ENCODE measurements at regions not wholly inside any gene's neighbourhood (a gene's known extent, or its start where the extent isn't known, plus 50 kb on each side); places are given as distances from the start of the nearest gene placed in this dataset.

DNA sequence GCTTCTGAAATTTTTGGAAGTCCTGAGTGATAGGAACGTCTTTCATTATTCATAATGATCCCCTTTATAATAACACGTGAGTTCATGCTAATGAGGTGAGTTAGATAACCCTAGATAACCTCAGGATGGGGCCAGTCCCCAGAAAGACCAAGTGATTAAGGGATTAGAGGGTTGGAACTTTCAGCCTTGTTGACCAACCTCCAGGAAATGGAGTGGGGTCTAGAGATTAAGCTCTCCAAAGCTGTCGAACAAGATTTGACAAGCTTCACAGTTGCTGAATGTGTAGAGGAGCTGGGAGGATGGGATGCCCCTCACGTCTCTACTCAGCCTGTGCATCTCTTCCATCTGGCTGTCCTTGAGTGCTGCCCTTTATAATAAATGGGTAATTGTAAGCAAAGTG lies 107.1 kb downstream of the ZMAT3 start:
- Histone ChIP-seq H3K9ac (ENCODE audit: low read depth in 1 of 2, low read length in 2 of 2) (no peak overlapping the region), H3K4me1 (ENCODE audit: control insufficient read depth in 4 of 4, insufficient read depth in 4 of 4, low read length in 3 of 4) (peaks cover 0 to 2% (median 0%) of the 10 kb centered on the region in 4 donors), H3K27ac (ENCODE audit: low read depth in 1 of 2, low read length in 2 of 2) (no peak overlapping the region), H3K36me3 (ENCODE audit: control insufficient read depth in 4 of 4, insufficient read depth in 3 of 4, low read depth in 1 of 4, low read length in 3 of 4) (no peaks in the 10 kb centered on the region), H3K9me3 (ENCODE audit: control insufficient read depth in 4 of 4, low read length in 3 of 4) (no peaks in the 10 kb centered on the region), H3K27me3 (ENCODE audit: control insufficient read depth in 4 of 4, insufficient read depth in 4 of 4, low read length in 3 of 4) (no peaks in the 10 kb centered on the region), H3K4me3 (ENCODE audit: low read depth in 1 of 3, low read length in 3 of 3) (no peak overlapping the region)
- no peak for DNase-seq (ENCODE audit: low spot score)
- 35% methylated on average over 4 of the region's 4 CpGs for WGBS
- TF ChIP-seq NR2F2 (IDR thresholded peaks at IDR 0.05) (no peak), CTCF (IDR thresholded peaks at IDR 0.05; ENCODE audit: low read depth, low read length, missing input control) (no peak), FOXA2 (IDR thresholded peaks at IDR 0.05) (no peak), RAD21 (IDR thresholded peaks at IDR 0.05) (no peak), JUND (IDR thresholded peaks at IDR 0.05) (no peak), HNF4A (conservative IDR thresholded peaks at IDR 0.05) (no peak), YY1 (IDR thresholded peaks at IDR 0.05) (no peak), GABPA (IDR thresholded peaks at IDR 0.05 in 1 of 2, conservative IDR thresholded peaks at IDR 0.05 in 1 of 2) (no peak), FOXA1 (IDR thresholded peaks at IDR 0.05) (no peak), HNF4G (IDR thresholded peaks at IDR 0.05) (no peak)
- TF ChIP-seq, protein P1, sequence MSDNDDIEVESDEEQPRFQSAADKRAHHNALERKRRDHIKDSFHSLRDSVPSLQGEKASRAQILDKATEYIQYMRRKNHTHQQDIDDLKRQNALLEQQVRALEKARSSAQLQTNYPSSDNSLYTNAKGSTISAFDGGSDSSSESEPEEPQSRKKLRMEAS (IDR thresholded peaks at IDR 0.05): no peak

DNA sequence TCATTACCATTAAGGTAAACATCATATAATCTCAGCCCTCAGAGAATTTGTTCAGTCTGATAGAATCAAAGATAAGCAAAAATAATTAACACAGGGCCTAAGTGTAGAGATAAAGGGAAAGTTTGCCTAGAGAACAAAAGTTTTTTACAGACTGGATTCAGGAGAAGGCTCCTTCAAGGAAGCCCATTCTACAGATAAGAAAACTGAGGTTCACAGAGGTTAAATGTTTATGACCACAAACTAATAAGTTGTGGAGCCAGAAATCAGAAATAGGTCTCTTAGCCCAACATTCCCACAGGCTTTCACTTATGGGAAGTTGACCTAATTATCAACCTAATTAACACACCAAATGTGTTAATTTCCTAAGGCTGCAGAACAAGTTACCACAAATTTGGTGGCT lies 110.7 kb downstream of the ZMAT3 start:
- DNase-seq (ENCODE audit: low spot score): no peak
- Histone ChIP-seq H3K27me3 (ENCODE audit: control insufficient read depth in 4 of 4, insufficient read depth in 4 of 4, low read length in 3 of 4) (no peaks in the 10 kb centered on the region), H3K36me3 (ENCODE audit: control insufficient read depth in 4 of 4, insufficient read depth in 3 of 4, low read depth in 1 of 4, low read length in 3 of 4) (no peaks in the 10 kb centered on the region), H3K9me3 (ENCODE audit: control insufficient read depth in 4 of 4, low read length in 3 of 4) (no peaks in the 10 kb centered on the region), H3K9ac (ENCODE audit: low read depth in 1 of 2, low read length in 2 of 2) (no peak overlapping the region), H3K4me3 (ENCODE audit: low read depth in 1 of 3, low read length in 3 of 3) (no peak overlapping the region), H3K27ac (ENCODE audit: low read depth in 1 of 2, low read length in 2 of 2) (no peak overlapping the region), H3K4me1 (ENCODE audit: control insufficient read depth in 4 of 4, insufficient read depth in 4 of 4, low read length in 3 of 4) (no peaks in the 10 kb centered on the region)
- TF ChIP-seq EGR1 (IDR thresholded peaks at IDR 0.05; ENCODE audit: low read depth in 2 of 2): no peak
- TF ChIP-seq JUND (IDR thresholded peaks at IDR 0.05): no peak
- TF ChIP-seq, protein P1 (IDR thresholded peaks at IDR 0.05): no peak
- no peak for TF ChIP-seq ZBTB33 (IDR thresholded peaks at IDR 0.05)
- no peak for TF ChIP-seq CTCF (IDR thresholded peaks at IDR 0.05; ENCODE audit: low read depth, low read length, missing input control)
- no peak for TF ChIP-seq FOXA1 (IDR thresholded peaks at IDR 0.05)
- no peak for TF ChIP-seq SP1 (IDR thresholded peaks at IDR 0.05)
- no peak for TF ChIP-seq HNF4A (conservative IDR thresholded peaks at IDR 0.05)
- no peak for TF ChIP-seq RAD21 (IDR thresholded peaks at IDR 0.05)
- no peak for TF ChIP-seq HNF4G (IDR thresholded peaks at IDR 0.05)
- no peak for TF ChIP-seq REST (IDR thresholded peaks at IDR 0.05)
- TF ChIP-seq RXRA (IDR thresholded peaks at IDR 0.05): no peak
- no peak for TF ChIP-seq TAF1 (conservative IDR thresholded peaks at IDR 0.05)
- TF ChIP-seq, protein P2, sequence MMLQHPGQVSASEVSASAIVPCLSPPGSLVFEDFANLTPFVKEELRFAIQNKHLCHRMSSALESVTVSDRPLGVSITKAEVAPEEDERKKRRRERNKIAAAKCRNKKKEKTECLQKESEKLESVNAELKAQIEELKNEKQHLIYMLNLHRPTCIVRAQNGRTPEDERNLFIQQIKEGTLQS (IDR thresholded peaks at IDR 0.05): no peak
- TF ChIP-seq GABPA (IDR thresholded peaks at IDR 0.05 in 1 of 2, conservative IDR thresholded peaks at IDR 0.05 in 1 of 2): no peak
- no peak for TF ChIP-seq YY1 (IDR thresholded peaks at IDR 0.05)
- TF ChIP-seq FOXA2 (IDR thresholded peaks at IDR 0.05): no peak
- TF ChIP-seq NR2F2 (IDR thresholded peaks at IDR 0.05): no peak

Data from liver (tissue), 8 donors.